Esophagus (tissue), 2 donors: ENCODE measurements at regions not wholly inside any gene's neighbourhood (a gene's known extent, or its start where the extent isn't known, plus 50 kb on each side); places are given as distances from the start of the nearest gene placed in this dataset.
"Not testable (repeated sequence)": the region's sequence is repeated elsewhere in the genome, so short reads cannot be mapped to it uniquely, and the experiment has no call there.

ENCODE experiments used
- H3K27ac ChIP-seq, 2 donors: one replicate each; pipeline ENCODE4 v1.5.1; 2013; ENCODE audit warnings: low read depth in 2 of 2, mild to moderate bottlenecking in 2 of 2, inconsistent platforms in 1 of 2, low read length in 1 of 2, moderate library complexity in 1 of 2
- H3K27me3 ChIP-seq, 2 donors: one replicate each; pipeline ENCODE4 v1.6.1; 2013; ENCODE audit warnings: low read length in 2 of 2, control low read depth in 1 of 2, mild to moderate bottlenecking in 1 of 2; ENCODE audit not compliant: insufficient read depth in 2 of 2, control insufficient read depth in 1 of 2
- H3K36me3 ChIP-seq, 2 donors: one replicate each; pipeline ENCODE4 v1.6.1; 2013; ENCODE audit warnings: low read length in 1 of 2; ENCODE audit not compliant: control insufficient read depth in 2 of 2, insufficient read depth in 2 of 2
- H3K4me1 ChIP-seq, 2 donors: one replicate each; pipeline ENCODE4 v1.6.1; 2013; ENCODE audit warnings: low read length in 1 of 2; ENCODE audit not compliant: control insufficient read depth in 2 of 2, insufficient read depth in 2 of 2
- H3K4me3 ChIP-seq, 2 donors: one replicate each; pipeline ENCODE4 v1.5.1; 2013; ENCODE audit warnings: low read length in 2 of 2, mild to moderate bottlenecking in 2 of 2, low read depth in 1 of 2, moderate library complexity in 1 of 2
- H3K9me3 ChIP-seq, 2 donors: one replicate each; pipeline ENCODE4 v1.6.1; 2013; ENCODE audit warnings: mild to moderate bottlenecking in 2 of 2, low read depth in 1 of 2, low read length in 1 of 2, moderate library complexity in 1 of 2; ENCODE audit not compliant: control insufficient read depth in 2 of 2, insufficient read depth in 1 of 2
- WGBS, 2 donors: extraction: QIAGEN DNeasy Blood & Tissue Kit; methylation state at CpG; one replicate each; pipeline ENCODE4 v1.1.7; 2013; 5-methylcytosine and 5-hydroxymethylcytosine counted together
- donor health status: healthy with polysubstance abuse.
- donor health status: Bipolar disorder and iron deficiency.

DNA sequence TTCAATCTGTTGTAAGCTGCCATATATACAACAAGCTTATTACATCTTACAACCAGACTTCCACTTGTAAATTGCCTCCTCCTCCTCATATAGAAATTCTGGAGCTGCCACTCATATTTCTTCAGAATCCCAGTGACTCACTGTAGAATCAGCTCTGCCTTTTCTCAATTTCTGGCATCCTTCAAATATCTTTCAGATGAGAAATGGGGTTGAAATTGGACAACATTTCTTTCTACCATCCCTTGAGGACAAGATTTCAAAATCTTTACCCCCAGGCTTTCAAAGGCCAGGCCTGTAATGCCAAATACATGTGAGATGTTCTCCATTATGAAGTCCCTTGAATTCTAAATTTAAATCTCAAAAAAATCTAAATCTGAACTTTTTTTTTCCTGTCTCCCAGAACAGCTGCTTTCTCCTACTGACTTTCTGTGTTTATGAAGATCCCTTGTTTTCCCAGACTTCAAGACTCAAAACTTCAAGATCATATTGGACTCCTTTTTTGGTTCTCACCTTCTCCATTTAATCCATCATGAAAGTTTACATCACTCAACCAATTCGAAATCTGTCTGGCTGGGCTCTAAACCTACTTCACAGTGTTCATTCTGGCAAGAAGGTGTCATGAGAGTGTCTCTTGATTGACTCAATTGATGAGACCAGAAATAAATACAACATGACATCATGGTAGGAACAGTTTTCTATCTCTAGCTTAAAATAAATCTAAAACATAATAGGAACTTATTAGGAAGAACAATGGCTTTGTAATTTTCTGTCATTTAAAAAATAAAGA is 109.8 kb downstream of the HMHB1 start:
- Histone ChIP-seq H3K4me1 (no peaks in the 10 kb centered on the region), H3K9me3 (no peaks in the 10 kb centered on the region), H3K36me3 (no peaks in the 10 kb centered on the region), H3K27ac (peak overlapping the region in 1 of 2 donors; percentile 31), H3K27me3 (peaks cover 0 to 2% of the 10 kb centered on the region in 2 donors), H3K4me3 (no peak overlapping the region)
- 67 to 73% methylated on average over 1 of the region's 1 CpG for WGBS, 2 donors

DNA sequence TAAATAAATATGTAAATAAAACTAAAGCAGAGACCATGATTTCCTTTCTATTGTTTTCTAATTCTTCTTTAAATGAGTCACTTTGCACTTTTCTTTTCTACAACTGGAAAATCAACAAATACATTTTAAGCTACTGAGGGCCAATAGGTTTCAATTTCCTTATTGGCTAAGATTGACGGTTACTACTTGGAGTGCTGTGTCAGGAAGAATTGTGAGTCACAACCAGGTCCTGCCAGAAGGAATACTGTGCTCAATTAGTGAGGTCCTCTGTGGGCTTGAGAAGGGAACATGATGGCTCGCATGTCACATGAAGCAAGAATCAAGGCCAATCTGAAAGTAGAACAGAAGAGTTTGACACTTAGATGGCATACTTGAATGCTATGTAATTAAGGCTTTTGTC is 110.8 kb downstream of the HMHB1 start:
- no peak overlapping the region for H3K4me3 ChIP-seq
- H3K27me3 ChIP-seq: peaks cover 0 to under 1% of the 10 kb centered on the region in 2 donors
- no peaks in the 10 kb centered on the region for H3K4me1 ChIP-seq
- H3K27ac ChIP-seq: peak overlapping the region; percentile 49 to 76
- WGBS, 2 donors: 45 to 59% methylated on average over 2 of the region's 2 CpGs
- H3K36me3 ChIP-seq: no peaks in the 10 kb centered on the region
- no peaks in the 10 kb centered on the region for H3K9me3 ChIP-seq

- no peaks in the 10 kb centered on the region for H3K9me3 ChIP-seq
- peak overlapping the region; percentile 13 to 76 for H3K27ac ChIP-seq
- 65 to 74% methylated on average over 6 of the region's 6 CpGs for WGBS, 2 donors
- H3K27me3 ChIP-seq: no peaks in the 10 kb centered on the region
- H3K36me3 ChIP-seq: no peaks in the 10 kb centered on the region
- no peak overlapping the region for H3K4me3 ChIP-seq
- no peaks in the 10 kb centered on the region for H3K4me1 ChIP-seq
Observed at GRCh38 chr5:143923634-143924266, 111.8 kb downstream of the HMHB1 start.

- Histone ChIP-seq H3K27me3 (no peaks in the 10 kb centered on the region), H3K4me3 (no peak overlapping the region), H3K4me1 (no peaks in the 10 kb centered on the region), H3K9me3 (no peaks in the 10 kb centered on the region), H3K27ac (no peak overlapping the region), H3K36me3 (no peaks in the 10 kb centered on the region)
- 46 to 62% methylated on average over 4 of the region's 4 CpGs for WGBS, 2 donors
Observed at GRCh38 chr5:143924311-143924978, 112.5 kb downstream of the HMHB1 start.

DNA sequence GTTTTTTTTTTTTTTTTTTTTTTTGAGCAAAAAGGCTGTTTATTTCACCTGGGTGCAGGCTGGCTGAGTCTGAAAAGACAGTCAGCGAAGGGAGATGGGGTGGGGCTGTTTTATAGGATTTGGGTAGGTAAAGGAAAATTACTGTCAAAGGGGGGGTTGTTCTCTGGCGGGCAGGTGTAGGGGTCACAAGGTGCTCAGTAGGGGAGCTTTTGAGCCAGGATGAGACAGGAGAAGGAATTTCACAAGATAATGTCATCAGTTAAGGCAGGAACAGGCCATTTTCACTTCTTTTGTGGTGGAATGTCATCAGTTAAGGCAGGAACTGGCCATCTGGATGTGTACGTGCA is 113.0 kb downstream of the HMHB1 start:
- H3K36me3 ChIP-seq, H3K4me3 ChIP-seq, H3K27me3 ChIP-seq, H3K27ac ChIP-seq, H3K9me3 ChIP-seq, H3K4me1 ChIP-seq: not testable (repeated sequence)
- 92 to 94% methylated on average over 3 of the region's 3 CpGs for WGBS, 2 donors

- H3K9me3 ChIP-seq: no peaks in the 10 kb centered on the region
- H3K4me1 ChIP-seq: no peaks in the 10 kb centered on the region
- H3K27me3 ChIP-seq: no peaks in the 10 kb centered on the region
- no peaks in the 10 kb centered on the region for H3K36me3 ChIP-seq
- H3K4me3 ChIP-seq: no peak overlapping the region
- H3K27ac ChIP-seq: no peak overlapping the region
Observed at GRCh38 chr5:143929486-143929885, 117.5 kb downstream of the HMHB1 start.

DNA sequence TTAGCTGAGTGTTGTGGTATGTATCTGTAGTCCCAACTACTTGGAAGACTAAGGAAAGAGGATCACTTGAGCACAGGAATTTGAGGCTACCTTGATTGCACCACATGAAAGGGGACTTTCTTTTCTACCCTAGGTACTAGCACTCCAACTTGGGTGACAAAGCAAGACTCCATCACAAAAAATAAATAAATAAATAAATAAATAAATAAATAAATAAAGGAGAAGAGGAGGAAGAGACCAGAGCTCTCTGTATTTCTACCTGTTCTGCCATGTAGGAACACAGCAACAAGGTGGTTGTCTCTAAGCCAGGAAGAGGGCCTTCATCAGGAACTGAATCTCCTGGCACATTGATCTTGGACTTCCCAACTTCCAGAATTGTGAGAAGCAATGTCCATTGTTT is 118.6 kb downstream of the HMHB1 start:
- no peaks in the 10 kb centered on the region for H3K27me3 ChIP-seq
- no peak overlapping the region for H3K27ac ChIP-seq
- no peak overlapping the region for H3K4me3 ChIP-seq
- H3K4me1 ChIP-seq: no peaks in the 10 kb centered on the region
- H3K9me3 ChIP-seq: no peaks in the 10 kb centered on the region
- no peaks in the 10 kb centered on the region for H3K36me3 ChIP-seq

- Histone ChIP-seq H3K36me3 (no peaks in the 10 kb centered on the region), H3K4me1 (no peaks in the 10 kb centered on the region), H3K27me3 (no peaks in the 10 kb centered on the region), H3K9me3 (no peaks in the 10 kb centered on the region), H3K4me3 (no peak overlapping the region), H3K27ac (no peak overlapping the region)
- WGBS, 2 donors: 70 to 77% methylated on average over 4 of the region's 4 CpGs
Observed at GRCh38 chr5:143931476-143931875, 119.5 kb downstream of the HMHB1 start.

- WGBS, 2 donors: 77 to 78% methylated on average over 1 of the region's 1 CpG
- H3K4me1 ChIP-seq: no peaks in the 10 kb centered on the region
- no peak overlapping the region for H3K27ac ChIP-seq
- no peaks in the 10 kb centered on the region for H3K27me3 ChIP-seq
- no peaks in the 10 kb centered on the region for H3K9me3 ChIP-seq
- no peaks in the 10 kb centered on the region for H3K36me3 ChIP-seq
- H3K4me3 ChIP-seq: no peak overlapping the region
Observed at GRCh38 chr5:143931986-143932385, 120.0 kb downstream of the HMHB1 start.

DNA sequence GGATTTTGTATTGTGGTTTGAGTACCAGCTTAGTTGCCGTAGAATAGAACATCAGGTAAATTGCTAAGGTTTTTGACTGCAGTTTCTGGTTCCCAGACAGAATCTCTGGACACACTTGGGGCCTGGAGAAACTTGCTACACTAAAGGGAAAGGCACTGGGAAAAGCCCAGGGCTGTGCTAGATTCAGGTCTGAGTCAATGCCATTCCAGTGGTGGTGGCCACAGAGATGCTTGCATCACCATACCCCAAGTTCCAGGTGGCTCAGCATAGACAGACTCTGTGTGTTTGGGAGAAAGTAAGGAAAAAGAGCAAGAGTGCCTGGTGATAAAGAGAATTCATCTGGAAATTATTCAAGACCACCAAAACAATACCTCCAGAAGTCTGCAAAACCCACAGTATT is 120.6 kb downstream of the HMHB1 start:
- 96 to 97% methylated on average over 1 of the region's 1 CpG for WGBS, 2 donors
- Histone ChIP-seq H3K4me3 (no peak overlapping the region), H3K36me3 (no peaks in the 10 kb centered on the region), H3K9me3 (no peaks in the 10 kb centered on the region), H3K4me1 (no peaks in the 10 kb centered on the region), H3K27me3 (no peaks in the 10 kb centered on the region), H3K27ac (no peak overlapping the region)
